ENCODE measurements at regions not wholly inside any gene's neighbourhood (a gene's known extent, or its start where the extent isn't known, plus 50 kb on each side); places are given as distances from the start of the nearest gene placed in this dataset.

DNA sequence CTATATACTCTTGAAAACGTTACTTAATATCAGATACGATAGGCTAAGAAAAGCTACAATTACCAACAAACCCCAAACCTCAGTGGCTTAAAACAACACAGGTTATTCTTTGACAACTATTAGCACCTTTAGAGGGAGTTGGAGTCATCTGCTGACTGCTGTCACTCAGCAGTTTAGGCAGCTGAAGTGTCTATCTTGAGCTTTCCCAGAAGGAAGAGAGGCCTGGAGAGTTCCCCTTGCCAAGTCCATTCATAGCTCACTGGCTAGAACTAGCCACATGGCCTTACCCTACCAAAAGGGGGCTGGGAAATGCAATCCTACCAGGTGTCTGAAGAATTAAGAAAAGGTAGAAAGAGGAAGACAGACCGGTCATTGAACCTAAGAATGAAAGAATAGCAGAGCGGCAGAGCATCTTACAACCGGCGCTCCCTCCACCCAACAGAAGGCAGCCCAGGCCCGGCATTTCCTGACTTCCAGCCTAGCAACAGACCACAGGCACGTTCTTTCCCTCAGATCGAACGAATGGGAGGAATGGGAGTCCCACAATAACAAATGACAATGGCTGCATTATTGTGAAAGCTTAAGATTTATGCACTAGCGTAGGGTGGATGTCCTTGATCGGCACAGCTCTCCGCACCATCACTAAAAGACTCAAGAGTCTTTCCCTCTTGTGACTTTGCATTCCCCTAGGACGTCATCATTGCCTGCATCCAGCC lies 211.2 kb upstream of the CTAGE1 start:
- DNase-seq, result no peak

DNA sequence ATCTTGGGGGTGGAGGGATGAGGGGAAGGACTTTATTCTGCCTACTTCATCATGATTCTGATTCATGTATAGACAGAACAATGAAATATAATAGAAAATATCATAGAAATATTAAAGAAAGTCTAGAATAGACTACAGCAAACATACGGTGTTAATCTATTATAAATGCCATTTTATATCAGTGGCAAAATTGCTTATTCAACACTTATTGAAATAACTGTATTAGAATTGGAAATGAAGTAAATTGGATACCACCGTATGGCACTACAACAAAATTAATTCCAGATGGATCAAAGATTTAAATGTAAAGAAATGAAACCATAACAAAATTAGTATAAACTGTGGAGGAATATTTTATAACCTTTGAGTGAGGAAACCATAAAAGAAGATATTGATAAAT lies 213.3 kb upstream of the CTAGE1 start:
- no peak for DNase-seq

DNA sequence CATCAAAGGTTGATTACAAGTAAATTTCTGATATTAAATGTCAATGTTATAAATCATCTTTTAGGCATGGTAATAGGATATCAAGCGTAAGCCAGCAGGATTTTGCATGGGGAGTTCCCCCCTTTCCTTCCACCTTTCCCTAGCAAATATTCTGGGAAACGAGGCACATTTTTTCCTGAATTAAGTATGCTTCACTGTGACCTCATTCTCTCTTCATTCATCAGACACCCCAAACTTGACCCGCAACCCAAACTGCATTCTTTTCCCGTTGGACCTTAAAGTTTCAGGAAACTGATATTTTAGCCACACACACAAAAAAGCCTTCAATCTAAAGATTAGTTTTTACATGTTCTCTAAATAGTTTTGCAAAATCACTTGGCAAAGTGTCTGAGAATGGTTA lies 214.5 kb upstream of the CTAGE1 start:
- DNase-seq, result peak; percentile 9

DNA sequence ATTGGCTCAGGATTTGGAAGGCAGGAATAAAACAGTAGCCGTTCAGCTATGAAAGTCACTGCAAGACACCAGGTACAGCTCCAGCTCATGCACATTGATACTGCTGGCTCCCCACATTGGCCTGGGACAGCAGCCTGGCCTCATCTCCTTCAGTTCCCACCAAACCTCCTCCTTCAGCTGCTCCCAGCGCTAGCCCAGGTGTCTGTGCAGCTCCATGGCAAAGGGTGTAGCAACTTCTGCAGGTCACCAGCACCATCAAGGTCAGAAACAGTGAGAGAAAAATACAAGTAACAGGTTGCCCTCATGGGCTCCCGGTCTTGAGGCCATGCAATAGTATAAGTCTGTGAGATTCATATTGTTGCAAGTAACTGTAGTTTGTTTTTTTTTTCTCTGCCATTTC lies 216.7 kb upstream of the CTAGE1 start:
- no peak for DNase-seq

DNA sequence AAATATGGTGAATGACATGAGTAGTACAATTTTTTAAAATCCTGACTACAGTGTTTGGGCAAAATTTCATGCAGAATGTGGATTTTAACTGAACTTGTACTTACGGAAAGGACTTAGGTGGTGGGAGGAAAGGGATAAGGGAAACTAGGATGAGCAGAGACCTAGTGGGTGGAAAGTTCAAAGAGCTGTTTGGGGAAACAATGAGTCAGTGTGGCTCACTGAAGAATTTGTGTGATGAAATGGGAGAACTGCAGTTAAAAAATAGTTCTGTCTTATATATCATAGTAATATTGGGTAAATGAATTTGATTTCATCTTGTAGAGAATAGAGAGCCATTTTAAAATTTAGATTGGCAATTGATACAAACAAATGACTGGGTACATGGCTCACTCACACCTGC lies 220.1 kb upstream of the CTAGE1 start:
- DNase-seq, result peak; percentile 65

DNA sequence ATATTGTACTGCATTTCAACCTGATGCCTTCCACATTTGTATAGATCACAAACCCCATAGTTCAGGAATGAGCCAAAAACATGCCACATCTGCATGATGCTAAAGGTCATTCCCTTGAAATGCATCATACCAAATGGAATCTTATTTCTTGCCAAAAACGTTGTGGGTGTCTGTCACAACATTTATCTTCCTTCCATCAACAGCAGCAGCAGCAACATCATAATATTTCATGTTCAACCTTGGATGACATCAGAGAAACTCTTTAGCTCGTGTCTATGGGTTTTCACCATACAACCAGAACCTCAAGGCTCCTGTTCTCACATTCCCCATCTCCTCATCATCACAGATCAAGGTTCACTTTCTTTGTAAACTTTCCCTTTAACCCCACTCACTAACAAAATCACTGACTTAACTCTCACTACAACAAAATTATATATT lies 221.3 kb upstream of the CTAGE1 start:
- peak; percentile 89 for DNase-seq

DNA sequence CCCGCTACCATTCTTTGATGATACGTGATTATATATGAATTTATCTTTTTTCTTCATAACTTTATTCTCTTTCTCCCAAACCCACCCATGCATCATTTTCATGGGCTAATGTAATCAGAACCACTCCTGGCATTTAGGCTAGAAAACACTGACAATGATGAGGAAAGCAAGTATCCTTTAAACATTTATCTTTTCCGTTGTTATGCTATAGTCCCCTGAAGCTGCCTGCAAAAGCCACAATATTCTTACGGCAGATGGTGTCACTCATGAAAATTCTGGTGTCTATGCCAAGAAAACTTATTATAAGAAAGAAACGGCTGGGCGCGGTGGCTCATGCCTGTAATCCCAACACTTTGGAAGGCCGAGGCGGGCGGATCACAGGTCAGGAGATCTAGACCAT lies 221.8 kb upstream of the CTAGE1 start:
- peak; percentile 38 for DNase-seq

DNA sequence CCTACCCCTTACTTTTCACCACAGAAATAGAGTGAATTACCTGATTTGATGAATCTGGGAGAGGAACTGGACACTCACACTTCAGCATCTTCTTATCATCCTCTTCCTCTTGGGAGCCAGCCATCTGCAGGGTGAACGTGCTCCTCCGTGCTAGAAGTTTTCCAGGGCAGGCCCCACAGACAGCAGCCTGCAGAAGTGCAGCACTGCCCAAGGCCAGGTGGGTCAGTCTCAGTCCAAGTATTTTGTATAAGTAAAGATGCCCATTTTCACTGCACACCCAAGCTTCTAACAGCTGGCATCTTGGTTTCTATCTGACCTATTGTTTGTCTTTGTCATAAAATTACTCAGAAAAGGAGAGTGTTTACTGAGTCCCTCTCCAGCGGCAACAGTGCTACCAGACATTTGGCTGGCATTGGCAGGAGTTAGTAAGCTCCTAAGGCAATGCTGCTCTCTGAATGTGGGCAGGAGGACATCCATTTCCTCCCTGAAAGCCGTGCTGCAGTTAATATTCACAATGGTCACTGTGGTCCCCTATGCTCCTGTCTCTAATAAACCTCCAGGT lies 222.6 kb upstream of the CTAGE1 start:
- no peak for DNase-seq

DNA sequence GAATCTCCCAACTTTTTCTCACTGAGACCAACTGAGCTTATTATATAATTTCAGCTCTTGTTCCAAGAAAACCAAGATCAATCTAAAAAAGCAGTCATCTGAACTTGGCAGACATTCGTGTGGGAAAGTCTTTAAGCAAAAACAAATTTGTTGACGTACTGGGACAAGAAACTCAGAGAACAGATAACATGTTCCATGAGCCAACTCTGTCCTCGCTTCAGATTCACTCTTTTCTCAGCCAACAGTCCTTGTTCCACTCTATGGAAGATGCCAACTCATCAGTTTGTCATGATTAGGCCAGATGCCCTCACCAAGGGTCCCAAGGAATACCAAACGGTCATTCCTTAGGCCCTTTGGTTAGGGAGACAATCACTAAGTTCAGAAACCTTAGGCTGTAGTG lies 224.2 kb upstream of the CTAGE1 start:
- no peak for DNase-seq

DNA sequence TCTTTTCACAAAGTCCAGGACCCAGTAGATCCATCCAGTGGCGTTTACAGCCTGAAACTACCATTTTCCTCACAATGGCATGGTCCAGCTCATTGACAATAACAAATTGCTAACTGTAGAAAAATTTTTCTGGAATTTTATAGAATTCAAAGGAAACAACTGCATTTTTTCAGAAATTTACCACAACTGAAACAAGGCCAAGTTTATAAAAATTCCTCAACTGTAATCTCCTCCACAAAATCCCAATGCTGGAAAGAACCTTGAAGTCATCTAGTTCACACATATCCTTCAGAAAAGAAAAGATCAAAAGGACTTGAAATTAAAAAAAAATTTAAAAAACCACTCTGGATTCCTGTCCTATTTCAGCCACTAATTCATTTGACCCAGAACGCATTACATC lies 226.0 kb upstream of the CTAGE1 start:
- peak; percentile 27 for DNase-seq

DNA sequence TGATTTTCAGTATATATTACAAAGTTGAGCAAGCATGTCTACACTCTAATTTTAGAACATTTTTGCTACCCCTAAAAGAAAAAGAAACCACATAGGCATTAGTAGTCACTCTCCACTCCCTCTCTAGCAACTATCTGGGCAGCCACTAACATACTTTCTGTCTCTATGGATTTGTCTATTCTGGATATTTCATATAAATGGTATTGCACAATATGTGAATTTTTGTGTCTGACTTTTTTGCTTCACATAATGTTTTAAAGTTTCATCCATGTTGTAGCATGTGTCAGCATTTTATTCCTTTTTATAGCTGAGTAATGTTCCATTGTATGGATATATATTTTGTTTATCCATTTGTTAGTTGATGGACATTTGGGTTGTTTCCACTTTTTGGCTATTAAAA lies 232.5 kb upstream of the CTAGE1 start:
- peak; percentile 63 for DNase-seq

DNA sequence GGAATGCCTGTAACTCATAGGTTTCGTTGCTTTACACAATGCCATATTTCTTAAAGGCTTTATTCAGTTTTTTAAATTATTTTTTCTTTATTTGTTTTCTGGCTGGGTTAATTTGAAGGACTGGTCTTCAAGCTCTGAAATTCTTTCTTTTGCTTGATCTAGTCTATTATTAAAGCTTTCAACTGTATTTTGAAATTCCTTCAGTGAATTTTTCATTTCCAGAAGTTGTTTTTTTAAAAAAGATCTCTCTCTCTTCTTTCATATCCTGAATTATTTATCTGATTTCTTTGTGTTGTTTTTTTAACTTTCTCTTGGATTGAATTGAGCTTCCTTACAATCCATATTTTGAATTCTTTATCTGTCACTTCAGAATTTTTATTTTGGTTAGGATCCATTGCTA lies 239.9 kb upstream of the CTAGE1 start:
- no peak for DNase-seq

DNA sequence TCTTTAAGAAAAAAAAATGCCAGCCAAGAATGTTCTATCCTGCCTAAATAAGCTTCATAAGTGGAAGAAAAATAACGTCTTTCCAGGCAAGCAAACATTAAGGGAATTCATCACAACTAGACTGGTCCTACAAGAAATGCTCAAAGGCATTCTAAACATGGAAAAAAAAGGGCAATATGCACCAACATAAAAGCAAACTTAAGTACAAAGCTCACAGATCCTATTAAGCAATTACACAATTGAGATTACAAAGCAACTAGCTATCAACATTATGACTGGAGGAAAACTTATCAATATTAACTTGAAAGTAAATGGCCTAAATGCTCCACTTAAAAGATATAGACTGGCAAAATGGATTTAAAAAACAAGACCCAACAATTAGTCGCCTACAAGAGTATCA lies 240.6 kb upstream of the CTAGE1 start:
- DNase-seq, result no peak

DNA sequence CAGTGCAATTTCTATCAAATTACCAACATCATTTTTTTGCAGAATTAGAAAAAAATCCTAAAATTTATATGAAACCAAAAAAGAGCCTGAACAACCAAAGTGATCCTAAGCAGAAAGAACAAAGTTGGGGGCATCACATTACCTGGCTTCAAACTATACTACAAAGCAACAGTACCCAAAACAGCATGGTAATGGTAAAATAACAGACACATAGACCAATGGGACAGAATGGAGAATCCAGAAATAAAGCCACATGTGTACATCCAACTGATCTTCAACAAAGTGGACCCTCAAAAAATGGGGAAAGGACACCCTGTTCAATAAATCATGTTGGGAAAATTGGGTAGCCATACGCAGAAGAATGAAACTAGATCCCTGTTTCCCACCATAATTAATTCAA lies 245.7 kb upstream of the CTAGE1 start:
- no peak for DNase-seq

DNA sequence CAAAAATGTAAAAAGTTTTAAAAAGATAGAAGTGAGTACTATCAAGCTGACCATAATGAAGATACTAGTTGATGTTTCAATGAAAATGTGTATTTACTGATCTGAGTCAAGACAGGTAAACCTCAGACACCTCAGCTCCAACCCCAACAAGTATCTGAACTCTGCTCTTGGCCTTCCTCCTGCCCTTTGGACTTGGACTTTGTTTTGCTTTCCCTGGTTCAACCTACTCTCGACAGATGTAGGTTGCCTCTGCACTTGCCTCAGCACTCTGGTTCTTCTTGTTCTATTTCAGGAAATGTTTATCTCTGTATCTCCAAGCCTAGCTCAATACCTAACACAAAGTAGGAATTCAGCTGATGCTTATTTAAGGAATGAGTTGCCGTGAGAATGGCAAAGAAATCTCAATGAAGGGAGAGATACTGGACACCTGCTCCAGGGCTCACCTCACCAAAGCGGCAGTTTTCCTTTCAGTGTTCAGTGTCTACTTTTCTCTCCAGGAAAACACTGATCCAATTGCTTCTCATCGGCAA lies 248.8 kb upstream of the CTAGE1 start:
- no peak for DNase-seq

DNA sequence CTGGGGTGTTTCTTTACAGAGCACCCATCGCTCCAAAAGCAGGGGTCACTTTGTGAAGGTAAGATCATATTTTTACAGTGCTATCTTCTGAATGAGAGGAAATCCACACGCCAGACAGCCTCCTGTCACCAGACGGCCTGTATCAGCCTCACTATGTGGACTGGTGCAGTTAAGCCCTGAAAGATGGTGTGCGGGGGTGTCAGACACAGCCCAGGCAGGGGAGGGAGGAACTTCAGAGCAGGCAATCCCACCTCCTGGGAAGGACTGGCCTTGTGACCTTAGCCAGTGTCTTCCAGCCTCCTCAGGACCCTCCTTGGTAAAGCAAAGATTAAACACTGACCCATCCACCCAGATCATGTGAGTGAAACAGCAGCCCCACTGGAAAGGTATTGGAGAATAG lies 249.4 kb upstream of the CTAGE1 start:
- DNase-seq, result no peak

DNA sequence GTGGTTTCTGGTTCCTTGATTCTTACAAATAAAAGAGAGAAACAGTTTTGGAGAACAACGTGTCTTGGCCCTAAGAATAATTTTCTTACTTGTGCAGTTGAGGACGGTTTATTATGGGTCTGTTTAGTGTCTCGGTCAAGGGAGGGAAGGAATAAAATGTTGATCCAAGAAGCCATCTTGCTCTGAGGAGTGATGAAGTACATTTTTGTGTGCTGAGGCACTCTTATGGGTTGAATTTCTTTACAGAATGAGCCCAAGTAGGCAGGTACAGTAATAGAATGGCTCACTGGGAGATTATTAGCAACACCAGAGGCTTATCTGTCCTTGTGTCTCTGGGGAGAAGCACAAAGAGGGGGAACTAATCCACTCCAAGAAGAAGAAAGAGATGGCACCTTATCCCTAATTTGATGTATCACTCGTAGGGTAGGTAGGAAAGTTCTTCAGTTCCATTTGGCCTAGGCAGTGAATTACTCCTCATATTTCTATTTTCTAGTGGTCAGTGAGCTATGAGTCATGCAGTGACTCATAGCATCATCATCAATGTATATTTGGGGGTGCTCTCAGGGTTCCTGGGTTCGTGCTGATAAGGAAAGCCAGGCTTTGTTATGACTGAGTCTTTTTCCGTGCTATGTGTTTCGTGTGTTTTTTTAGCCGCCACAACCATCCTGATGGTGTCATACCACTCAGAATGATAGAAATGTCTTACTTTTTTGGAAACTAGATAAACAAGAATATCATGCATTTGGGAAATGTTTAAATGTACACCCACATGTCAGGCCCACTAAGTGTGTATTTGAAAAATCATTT lies 250.1 kb upstream of the CTAGE1 start:
- peak; percentile 96 for DNase-seq

DNA sequence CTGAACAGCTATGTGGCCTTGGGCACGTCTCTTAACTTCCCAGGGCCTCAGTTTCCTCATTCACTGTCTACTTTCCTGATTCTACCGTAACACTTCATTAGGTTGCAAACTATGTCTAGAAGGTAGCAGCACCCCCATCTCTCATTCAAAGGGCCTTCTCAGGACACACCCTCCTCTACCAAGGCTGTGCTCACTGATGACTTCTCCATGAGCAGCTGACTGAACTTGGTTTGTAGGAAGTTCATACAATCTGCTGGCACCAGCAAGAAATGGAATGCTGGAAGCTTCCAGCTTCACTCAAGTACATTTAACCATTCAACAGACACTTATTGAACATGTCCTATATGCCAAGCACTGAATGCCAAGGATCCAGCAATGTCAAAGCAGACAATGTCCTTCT lies 250.8 kb upstream of the CTAGE1 start:
- DNase-seq, result no peak

DNA sequence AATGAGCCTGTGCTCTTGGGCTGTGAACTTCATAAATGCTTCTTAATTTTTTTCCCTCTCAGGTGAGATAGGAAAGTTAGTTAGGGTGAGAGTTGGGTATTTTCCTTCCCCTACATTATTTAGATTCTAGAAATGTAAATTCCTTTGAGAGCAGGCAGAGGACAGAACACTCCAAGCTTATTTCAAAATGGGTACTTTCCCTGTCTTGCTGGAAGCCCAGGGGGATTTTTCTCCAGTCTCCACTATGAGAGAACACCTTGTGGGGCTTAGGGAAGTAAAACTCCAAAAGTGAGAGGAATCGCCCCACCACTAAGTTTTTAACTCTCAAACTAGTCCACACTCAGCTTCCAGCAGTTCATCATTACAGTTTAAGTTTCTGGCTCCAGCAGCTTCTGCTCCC lies 253.2 kb upstream of the CTAGE1 start:
- no peak for DNase-seq

DNA sequence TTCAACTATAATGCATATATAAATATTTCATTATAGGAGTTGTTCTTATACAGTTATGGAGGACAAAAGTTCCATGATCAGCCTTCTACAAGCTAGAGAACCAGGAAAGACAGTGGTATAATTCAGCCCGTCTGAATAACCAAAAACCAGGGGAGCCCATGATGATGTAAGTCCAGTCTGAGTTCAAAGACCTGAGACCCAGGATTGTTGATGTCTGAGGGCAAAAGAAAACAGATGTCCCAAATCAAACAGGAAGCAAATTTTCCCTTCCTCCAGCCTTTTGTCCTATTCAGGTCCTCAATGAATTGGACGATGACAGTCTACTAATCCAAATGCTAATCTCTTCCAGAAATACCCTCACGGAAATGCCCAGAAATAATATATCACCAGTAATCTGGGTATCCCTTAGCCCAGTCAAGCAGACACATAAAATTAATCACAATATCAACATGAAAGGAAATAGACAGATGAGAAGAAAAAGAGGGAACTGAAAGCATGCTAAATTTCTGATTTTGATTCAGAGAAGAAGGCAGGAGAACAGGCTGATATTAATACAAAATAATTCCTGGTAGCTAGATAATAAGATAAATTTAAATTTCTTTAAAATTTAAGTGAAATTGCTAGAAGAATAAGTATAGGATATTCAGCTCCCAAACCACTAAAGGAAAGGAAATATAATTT lies 255.6 kb upstream of the CTAGE1 start:
- no peak for DNase-seq

DNA sequence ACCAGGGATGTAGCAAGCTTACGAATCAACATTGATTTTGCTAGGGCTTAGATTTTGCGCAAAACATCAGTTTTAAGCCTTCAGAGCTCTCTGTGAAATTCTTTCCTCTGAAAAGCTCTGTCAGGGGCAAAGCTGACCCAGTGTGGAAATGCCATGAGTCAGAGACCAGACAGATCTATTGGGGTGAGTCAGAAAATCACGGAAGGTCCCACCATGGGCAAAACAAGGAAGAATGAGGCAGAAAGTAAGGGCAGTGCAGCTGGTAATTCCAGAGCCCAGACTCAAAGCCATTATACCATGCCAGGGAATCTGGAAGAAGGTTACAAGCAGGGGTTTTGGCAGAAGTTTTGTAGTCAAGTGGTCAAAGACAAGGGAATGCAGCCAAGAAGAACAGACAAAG lies 256.6 kb upstream of the CTAGE1 start:
- peak; percentile 90 for DNase-seq

DNA sequence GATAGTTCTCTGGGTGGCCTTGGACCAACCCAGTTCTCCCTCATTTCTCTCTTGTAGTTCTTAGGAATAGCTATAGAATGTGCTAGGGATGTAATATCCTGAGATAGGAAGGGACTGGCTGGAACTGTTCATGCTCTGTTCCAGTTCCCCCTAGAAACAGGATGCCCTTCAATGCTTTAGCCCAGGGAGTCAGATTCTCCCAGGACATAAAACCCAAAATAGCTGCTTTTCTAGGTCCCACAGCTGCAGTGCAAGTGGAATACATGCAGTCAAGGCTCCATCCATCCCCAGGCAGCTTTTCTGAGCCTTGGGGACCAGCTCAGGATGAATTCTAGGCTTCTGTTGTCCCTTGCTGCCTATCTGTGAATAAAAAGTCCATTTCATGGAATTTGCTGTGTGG lies 257.3 kb upstream of the CTAGE1 start:
- DNase-seq, result no peak

DNA sequence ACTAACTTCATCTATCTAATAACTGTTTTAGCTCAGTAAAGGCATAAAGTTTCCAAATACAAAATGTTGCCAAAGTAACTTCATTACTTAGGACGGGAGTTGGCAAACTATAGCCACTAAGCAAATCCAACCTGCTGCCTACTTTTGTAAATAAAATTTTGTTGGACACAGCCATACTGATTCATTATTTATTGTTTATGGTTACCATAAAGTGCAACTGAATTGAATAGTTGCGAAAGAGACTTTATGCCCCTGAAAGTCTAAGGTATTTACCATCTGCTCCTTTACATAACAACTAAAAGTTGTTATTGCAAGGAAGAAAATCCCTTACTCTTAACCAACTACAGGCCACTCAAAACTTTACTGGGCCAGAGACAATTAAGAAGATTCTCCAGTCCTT lies 256.7 kb upstream of the RBBP8 start:
- no peak for DNase-seq

All from fibroblast of skin of right biceps (primary cell).